MM.1S (cell line): ENCODE measurements at regions not wholly inside any gene's neighbourhood (a gene's known extent, or its start where the extent isn't known, plus 50 kb on each side); places are given as distances from the start of the nearest gene placed in this dataset.

Source experiments
- CTCF ChIP-seq: fragments of 300-600 bp; sonication (generic); IDR thresholded peaks from 2 replicates; pipeline ENCODE4 v1.5.1; 2016; ENCODE audit warnings: antibody characterized with exemption, low read length, mixed read lengths
- EZH2 ChIP-seq: fragments of 300-600 bp; sonication (generic); optimal IDR thresholded peaks from 2 replicates; pipeline ENCODE3; 2017; ENCODE audit warnings: low read depth, mild to moderate bottlenecking, antibody characterized with exemption, low read length, mixed read lengths

GRCh38 chr18:38028946-38029345 lies 463.3 kb upstream of the CELF4 start:
- no peak for TF ChIP-seq CTCF
- no peak for TF ChIP-seq EZH2
